GM18519 (cell line): ENCODE measurements at regions not wholly inside any gene's neighbourhood (a gene's known extent, or its start where the extent isn't known, plus 50 kb on each side); places are given as distances from the start of the nearest gene placed in this dataset.

Source experiments
- ATAC-seq: cut with Tn5 transposase; IDR thresholded peaks from one replicate; pipeline ENCODE4 v1.9.1; 2021; ENCODE audit warnings: mild to moderate bottlenecking, moderate library complexity; ENCODE audit not compliant: unreplicated experiment, low FRiP score

- no peak for ATAC-seq
Observed at GRCh38 chr21:35585878-35586277, 474.4 kb downstream of the SETD4 start.

GRCh38 chr21:35585155-35585554, 475.2 kb downstream of the SETD4 start:
- ATAC-seq, result no peak

DNA sequence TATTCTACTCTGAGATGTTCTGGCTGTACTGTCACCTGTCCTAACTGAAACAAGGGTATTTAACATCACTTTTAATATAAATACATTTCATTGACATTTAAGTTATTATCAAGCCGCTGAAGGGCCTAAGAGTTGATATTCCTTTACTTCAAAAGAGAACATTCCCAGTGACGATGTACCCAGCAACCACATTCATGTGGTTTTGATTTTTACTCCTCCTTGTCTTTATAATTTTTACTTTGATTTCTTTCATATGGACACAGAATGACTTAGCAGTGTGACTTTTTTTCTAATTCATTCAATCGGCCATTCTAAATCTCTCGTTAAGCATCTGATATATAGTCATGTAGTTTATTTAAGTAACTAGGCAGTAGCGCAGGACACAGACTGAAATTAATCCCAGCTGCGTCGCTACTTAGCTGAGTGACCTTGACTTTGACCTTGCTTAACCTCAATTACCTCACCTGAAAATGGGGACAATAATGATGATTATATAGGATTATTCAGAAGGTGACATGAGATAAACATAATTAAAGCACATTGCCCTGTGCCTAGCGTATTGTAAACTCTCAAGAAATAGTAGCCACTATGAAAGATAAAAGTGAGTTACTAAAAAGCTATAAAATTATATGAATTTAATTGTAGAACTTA, 476.6 kb downstream of the SETD4 start:
- ATAC-seq, result no peak

DNA sequence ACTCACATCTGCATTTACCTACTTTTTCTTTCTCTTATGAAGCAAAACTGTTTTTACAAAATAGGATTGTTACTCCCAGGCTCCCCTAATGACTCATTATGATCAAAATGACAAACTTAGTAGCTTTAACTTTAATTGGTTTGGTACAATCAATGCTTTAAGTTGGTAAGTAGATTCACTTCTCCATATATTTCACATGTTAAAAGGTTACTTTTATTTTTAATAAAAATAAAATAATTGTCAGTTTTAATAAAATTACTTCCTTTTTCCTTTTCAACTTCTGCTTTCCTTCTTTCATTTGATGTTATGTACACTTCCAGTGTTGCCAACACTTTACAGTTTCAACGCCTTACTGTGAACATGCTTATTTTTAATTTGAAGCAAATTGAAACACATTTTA, 477.6 kb downstream of the SETD4 start:
- no peak for ATAC-seq

DNA sequence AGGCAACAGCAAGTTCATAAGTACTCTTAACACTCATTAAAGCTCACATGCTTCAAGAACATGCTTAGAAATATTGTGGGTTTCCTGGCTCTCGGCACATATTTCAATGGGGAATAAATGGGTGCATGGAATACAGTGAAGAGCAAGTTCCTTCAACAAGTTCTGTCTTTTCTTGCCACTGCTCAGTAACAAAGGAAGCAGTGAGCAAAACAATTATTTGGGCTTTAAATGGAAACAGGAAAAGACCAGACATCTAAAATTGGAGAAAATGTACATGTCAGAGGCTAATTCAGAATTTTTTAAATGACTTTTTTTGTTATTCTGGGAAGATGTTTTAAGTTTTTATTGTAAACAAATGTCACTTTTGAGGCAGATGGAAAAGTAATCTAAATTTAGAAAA, 478.7 kb downstream of the SETD4 start:
- no peak for ATAC-seq

DNA sequence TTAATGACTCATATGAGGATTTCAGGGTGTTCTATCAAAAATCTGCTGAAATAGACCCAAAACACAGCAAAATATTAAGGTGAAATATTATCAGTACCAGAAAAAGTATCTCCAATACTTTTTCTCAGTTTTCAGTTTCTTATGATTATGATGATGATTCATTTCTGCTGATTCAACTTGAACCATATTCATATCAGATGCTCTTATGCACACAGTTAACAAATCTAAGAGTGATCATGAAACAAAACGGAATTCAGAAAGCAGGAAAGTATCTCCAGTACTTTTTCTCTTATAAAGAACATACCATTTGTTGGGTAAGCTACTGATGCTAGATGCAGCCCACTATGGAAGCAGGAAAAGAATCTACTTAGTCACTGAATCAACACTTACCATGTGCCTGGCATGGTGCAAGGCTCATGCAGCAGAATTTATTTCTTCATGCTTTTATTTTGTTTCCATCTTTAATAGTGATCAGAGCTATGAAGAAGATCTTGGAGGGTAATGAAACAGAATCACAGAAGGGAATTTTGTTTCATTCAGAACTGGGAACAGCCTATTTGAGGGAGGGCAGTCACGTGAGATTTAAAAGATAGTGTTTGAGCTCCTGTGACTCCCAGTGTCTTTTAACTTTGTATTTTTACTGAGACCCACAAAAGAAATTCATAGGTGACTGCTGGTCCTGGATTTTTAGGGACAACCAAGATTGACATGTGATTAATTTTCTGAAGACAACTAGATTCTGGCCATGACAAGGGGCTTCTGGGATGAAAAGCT, 480.6 kb downstream of the SETD4 start:
- no peak for ATAC-seq

- ATAC-seq, result no peak
Observed at GRCh38 chr21:35578831-35579471, 481.4 kb downstream of the SETD4 start.

DNA sequence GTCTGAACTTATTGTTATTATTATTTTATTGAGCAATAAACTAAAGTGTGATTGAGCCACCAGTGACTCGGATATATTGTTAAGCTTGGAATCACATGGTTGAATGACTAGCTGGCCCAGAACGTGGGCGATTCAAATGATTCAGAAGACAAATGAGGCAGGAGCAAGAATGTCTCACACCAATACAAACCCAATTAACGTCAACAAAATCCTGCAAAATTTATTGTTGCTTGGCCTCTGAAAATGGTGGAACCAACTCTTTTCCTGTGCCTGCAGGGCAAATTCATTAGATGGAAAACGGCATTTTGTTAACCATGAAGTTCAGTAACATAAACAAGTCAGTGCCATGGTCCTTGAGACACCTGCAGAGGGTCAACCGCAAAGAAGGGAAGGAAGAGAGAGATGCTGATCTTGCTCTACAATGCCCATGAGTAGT, 482.0 kb downstream of the SETD4 start:
- ATAC-seq, result no peak

DNA sequence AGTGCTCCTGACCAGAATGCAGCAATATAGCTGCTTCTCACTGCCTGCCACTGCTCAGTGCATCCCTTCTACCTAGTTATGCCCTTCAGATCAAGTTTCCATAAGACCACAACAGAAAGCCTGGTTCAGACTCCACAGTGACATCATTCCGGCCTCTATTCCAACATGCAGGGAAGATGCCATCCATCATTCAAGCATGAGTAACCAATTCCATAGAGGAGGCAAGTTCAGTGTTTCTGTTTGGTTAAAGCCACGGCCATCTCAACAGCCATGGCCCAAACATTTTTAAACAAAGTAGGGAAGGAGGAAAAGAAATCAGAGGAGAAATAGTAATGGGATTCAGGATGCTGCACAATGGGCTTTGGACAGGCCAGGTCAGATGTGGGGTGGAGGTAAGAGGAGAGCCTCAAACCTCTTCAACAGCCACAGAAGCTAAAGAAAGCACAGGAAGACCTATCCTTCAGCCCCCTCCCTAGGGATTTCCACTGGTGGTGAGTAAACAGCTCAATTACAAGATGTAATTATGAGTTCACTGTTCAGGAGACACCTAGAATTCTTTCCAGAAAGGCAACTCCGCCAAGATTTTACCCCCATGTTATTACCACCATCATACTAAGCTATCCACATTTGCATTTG, 484.9 kb downstream of the SETD4 start:
- ATAC-seq, result no peak

- ATAC-seq, result no peak
Observed at GRCh38 chr21:35573472-35574374, 486.6 kb downstream of the SETD4 start.

DNA sequence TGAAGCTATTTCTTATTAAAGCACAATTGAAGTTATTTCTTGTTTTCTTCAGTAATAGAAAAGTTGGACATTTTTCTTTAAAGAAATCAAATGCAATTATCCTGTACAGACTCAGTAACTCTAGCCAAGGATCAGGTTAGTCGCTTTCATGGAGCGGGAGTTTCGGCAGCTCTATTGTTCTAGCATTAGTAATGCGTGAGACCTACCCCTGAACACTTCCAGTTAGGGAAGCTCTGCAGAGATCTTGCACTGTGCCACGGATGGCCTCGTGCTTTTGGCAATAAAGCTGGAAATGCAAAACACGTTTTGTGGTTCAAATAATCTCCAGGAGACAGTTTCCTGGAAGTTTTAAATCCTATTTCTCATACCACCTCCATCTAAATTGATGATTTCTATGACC, 488.4 kb downstream of the SETD4 start:
- ATAC-seq, result no peak

- no peak for ATAC-seq
Observed at GRCh38 chr21:35568643-35569042, 491.7 kb downstream of the SETD4 start.

DNA sequence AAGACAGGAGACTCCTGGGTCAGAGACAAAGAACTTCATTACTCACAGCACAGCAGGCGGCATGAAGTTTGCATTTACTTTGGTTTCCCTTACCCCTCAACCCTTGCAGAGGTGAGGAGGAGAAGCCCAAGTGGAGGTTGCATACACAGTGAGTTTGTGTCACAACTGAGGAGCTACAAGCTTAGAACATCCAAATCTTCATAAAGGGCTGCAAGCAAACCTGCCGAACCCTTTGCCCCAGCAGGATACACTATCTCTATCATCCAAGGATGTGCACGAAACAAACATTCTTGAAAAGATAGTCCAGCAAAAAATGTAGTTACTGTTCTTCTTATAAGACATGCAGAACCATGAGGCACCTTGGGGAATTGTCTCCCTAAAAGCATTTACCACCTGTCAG, 493.5 kb downstream of the SETD4 start:
- ATAC-seq, result no peak

DNA sequence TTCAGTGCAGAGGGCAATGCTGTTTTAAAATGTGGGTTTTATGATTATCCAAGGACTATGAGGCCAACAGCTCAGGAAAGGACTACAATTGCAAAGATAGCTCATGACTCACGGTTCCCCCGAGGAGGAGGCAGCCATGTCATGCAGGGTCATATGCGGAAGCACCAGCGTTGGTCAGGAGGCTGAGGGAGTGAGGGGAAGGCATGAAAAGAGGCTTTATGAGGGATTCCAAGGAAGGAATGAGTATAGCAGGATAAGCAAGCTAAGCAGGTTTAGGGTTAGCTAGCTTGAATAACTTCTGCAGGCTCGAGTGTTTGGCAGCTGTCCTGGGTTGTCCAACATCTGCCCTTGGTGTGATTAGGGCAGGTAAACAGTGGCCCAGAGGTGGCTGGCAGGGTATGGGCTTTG, 495.1 kb downstream of the SETD4 start:
- no peak for ATAC-seq

GRCh38 chr21:35563885-35564451, 496.4 kb downstream of the SETD4 start:
- ATAC-seq, result no peak

- no peak for ATAC-seq
Observed at GRCh38 chr21:35562876-35563275, 497.4 kb downstream of the SETD4 start.

DNA sequence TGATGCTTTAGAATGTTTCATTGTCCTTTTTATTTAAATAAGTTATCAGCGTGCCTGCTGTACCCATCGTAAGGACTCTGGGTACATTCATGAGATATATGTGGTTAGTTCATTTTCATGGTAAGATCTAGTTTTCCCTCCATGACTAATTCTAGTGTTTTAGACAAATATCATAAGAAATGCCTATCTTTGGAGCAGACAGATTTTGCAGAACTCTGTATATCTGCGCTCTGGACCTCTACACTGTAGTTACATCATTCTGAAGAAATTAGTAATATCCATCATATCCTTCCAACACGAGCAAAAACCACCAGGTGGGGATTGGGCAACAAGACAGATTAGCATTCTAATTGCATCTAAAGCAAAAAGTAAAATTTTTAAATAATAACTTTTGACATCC, 499.2 kb downstream of the SETD4 start:
- no peak for ATAC-seq

- ATAC-seq, result no peak
Observed at GRCh38 chr21:35559829-35560225, 500.5 kb downstream of the SETD4 start.

DNA sequence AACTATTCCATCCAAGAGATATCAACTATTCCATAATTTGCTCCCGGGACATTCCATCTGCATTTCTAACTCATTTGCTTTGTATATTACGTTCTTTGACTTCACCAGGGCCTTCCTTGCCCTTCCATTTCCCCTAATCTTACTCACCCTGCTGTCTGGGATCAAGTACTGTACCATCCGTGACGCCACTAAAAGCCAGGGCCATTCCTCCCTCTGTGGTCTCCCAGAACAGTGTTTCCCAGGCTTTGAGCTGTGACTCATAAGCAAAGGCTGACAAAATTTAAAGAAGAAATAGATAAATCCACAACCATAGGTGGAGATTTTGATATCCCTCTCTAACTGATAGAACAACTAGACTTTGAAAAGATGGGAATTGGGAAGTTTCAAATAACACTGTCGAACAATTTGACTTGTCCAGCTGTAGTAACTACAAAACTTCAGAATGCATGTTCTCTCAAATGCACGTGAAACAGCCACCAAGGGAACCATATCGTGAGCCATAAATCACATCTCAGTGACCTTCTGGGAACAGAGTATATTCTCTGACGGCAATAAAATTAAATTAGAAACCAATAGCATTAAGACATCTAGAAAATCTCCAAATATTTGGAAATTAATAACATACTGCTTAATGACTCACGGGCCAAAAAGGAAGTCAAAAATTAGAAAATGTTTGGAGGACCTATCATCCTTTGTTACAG, 501.0 kb downstream of the SETD4 start:
- ATAC-seq, result no peak
